ENCODE measurements at regions not wholly inside any gene's neighbourhood (a gene's known extent, or its start where the extent isn't known, plus 50 kb on each side); places are given as distances from the start of the nearest gene placed in this dataset.

DNA sequence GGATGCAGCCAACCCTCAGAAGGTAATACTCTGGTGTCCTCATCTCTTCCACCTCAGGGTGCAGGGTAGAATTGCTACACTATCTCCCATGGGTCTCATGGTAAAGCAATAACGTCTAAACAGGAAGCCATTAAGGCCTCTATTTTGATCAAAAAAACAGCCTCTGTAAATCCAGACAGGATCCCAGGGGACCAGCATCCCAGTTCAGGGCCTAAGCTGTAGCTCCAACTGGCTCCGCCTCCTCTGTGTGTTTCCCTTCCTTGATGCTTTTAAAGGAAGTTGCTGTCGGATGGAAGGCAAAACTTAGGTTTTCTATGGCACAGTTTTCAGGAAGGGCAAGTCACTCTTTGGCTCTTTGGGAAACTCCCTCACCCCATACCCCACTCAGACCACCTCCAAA, 222.0 kb downstream of the MAFB start:
- TF ChIP-seq, protein P1, sequence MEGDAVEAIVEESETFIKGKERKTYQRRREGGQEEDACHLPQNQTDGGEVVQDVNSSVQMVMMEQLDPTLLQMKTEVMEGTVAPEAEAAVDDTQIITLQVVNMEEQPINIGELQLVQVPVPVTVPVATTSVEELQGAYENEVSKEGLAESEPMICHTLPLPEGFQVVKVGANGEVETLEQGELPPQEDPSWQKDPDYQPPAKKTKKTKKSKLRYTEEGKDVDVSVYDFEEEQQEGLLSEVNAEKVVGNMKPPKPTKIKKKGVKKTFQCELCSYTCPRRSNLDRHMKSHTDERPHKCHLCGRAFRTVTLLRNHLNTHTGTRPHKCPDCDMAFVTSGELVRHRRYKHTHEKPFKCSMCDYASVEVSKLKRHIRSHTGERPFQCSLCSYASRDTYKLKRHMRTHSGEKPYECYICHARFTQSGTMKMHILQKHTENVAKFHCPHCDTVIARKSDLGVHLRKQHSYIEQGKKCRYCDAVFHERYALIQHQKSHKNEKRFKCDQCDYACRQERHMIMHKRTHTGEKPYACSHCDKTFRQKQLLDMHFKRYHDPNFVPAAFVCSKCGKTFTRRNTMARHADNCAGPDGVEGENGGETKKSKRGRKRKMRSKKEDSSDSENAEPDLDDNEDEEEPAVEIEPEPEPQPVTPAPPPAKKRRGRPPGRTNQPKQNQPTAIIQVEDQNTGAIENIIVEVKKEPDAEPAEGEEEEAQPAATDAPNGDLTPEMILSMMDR (conservative IDR thresholded peaks at IDR 0.05 in 1 of 2, IDR thresholded peaks at IDR 0.05 in 1 of 2; ENCODE audit: extremely low read depth in 1 of 2, insufficient read depth in 1 of 2, low read depth in 1 of 2, low read length in 2 of 2): no peak
- TF ChIP-seq EZH2 (IDR thresholded peaks at IDR 0.05; ENCODE audit: borderline replicate concordance, low read length): no peak
